Fibroblast of mammary gland (primary cell): ENCODE measurements at regions not wholly inside any gene's neighbourhood (a gene's known extent, or its start where the extent isn't known, plus 50 kb on each side); places are given as distances from the start of the nearest gene placed in this dataset.
"Not testable (repeated sequence)": the region's sequence is repeated elsewhere in the genome, so short reads cannot be mapped to it uniquely, and the experiment has no call there.

Experiments
- DNase-seq: peaks from one replicate; pipeline ENCODE4 v3.0.0-alpha.2; 2010; ENCODE audit warnings: low read depth
- H3K4me3 ChIP-seq: 2 replicates; pipeline ENCODE4 v1.5.1; 2011; ENCODE audit warnings: low read depth, mild to moderate bottlenecking, low read length, moderate library complexity; ENCODE audit not compliant: control insufficient read depth
- CTCF ChIP-seq: conservative IDR thresholded peaks from 2 replicates; pipeline ENCODE4 v1.5.1; 2011; ENCODE audit warnings: low read depth, low read length, inconsistent platforms; ENCODE audit not compliant: control insufficient read depth, insufficient read depth

GRCh38 chr2:235430366-235431083 is 63.3 kb upstream of the AGAP1 start:
- no peak for DNase-seq
- no peak overlapping the region for H3K4me3 ChIP-seq
- TF ChIP-seq CTCF, result no peak

GRCh38 chr2:235432741-235433520 is 60.9 kb upstream of the AGAP1 start:
- no peak for TF ChIP-seq CTCF
- H3K4me3 ChIP-seq, result no peak overlapping the region
- DNase-seq, result no peak

GRCh38 chr2:235433860-235434259 is 60.0 kb upstream of the AGAP1 start:
- no peak overlapping the region for H3K4me3 ChIP-seq
- peak; percentile 54 for DNase-seq
- TF ChIP-seq CTCF, result peak; percentile 12

GRCh38 chr2:235439959-235440662 is 53.7 kb upstream of the AGAP1 start:
- no peak for DNase-seq
- H3K4me3 ChIP-seq, result no peak overlapping the region
- no peak for TF ChIP-seq CTCF

- not testable (repeated sequence) for H3K4me3 ChIP-seq, DNase-seq
These were observed 50.3 kb upstream of the AGAP1 start for GRCh38 chr2:235443580-235443979.
